ENCODE measurements at regions not wholly inside any gene's neighbourhood (a gene's known extent, or its start where the extent isn't known, plus 50 kb on each side); places are given as distances from the start of the nearest gene placed in this dataset.
A peak's percentile ranks its signal among the peaks of the same experiment; 100 is the strongest.

GRCh38 chr21:35861661-35862060, 198.7 kb downstream of the SETD4 start:
- ChIA-PET CTCF (interaction anchor here (0.7 kb wide), 1 partner anchor 11 kb away, joined by 4 read pairs; no protein-coding TSS in a partner anchor), POLR2A (no interaction called here)
- no peaks in the 10 kb centered on the region for H3K4me1 ChIP-seq (ENCODE audit: control insufficient read depth, insufficient read depth, low read length)
- no peak overlapping the region for H3K27ac ChIP-seq (ENCODE audit: extremely low read depth, low read depth, low read length)
- H3K9me3 ChIP-seq (ENCODE audit: control insufficient read depth, insufficient read depth, low read depth, low read length) = no peaks in the 10 kb centered on the region
- H3K36me3 ChIP-seq (ENCODE audit: control insufficient read depth in 2 of 2, insufficient read depth in 1 of 2, low read length in 2 of 2) = no peaks in the 10 kb centered on the region
- no peak overlapping the region for H3K4me3 ChIP-seq (ENCODE audit: low read depth, low read length)
- no peak for TF ChIP-seq ZNF792 (tag by site-specific recombination; IDR thresholded peaks at IDR 0.05)
- peak; percentile 27 for TF ChIP-seq ZFHX2 (tag by site-specific recombination; conservative IDR thresholded peaks at IDR 0.05)

- CTCF ChIA-PET = no interaction called here
These were observed 200.0 kb downstream of the SETD4 start for GRCh38 chr21:35860189-35860869.

More at GRCh38 chr21:35860189-35860869, 200.0 kb downstream of the SETD4 start:
- H3K27ac ChIP-seq (ENCODE audit: extremely low read depth, low read depth, low read length) = no peak overlapping the region
- no peak overlapping the region for H3K4me3 ChIP-seq (ENCODE audit: low read depth, low read length)
- no peaks in the 10 kb centered on the region for H3K36me3 ChIP-seq (ENCODE audit: control insufficient read depth in 2 of 2, insufficient read depth in 1 of 2, low read length in 2 of 2)
- H3K9me3 ChIP-seq (ENCODE audit: control insufficient read depth, insufficient read depth, low read depth, low read length) = no peaks in the 10 kb centered on the region
- TF ChIP-seq ZNF341 (tag by site-specific recombination; IDR thresholded peaks at IDR 0.05; ENCODE audit: low read depth) (no peak), ZNF488 (tag by site-specific recombination; IDR thresholded peaks at IDR 0.05) (no peak), REST (tag by site-specific recombination; IDR thresholded peaks at IDR 0.05) (no peak), ZSCAN30 (tag by site-specific recombination; IDR thresholded peaks at IDR 0.05) (no peak), ZNF580 (tag by site-specific recombination; IDR thresholded peaks at IDR 0.05) (no peak), PRDM1 (tag by site-specific recombination; IDR thresholded peaks at IDR 0.05) (no peak), ZNF350 (tag by site-specific recombination; IDR thresholded peaks at IDR 0.05) (no peak), ZNF138 (tag by site-specific recombination; IDR thresholded peaks at IDR 0.05; ENCODE audit: borderline replicate concordance) (no peak), ZNF501 (tag by site-specific recombination; IDR thresholded peaks at IDR 0.05) (no peak), KLF17 (tag by site-specific recombination; IDR thresholded peaks at IDR 0.05) (no peak), ZNF223 (tag by site-specific recombination; IDR thresholded peaks at IDR 0.05) (no peak), ZNF169 (tag by site-specific recombination; IDR thresholded peaks at IDR 0.05) (no peak), KLF8 (tag by site-specific recombination; IDR thresholded peaks at IDR 0.05) (no peak), ZNF747 (tag by site-specific recombination; IDR thresholded peaks at IDR 0.05) (no peak), ZNF311 (tag by site-specific recombination; IDR thresholded peaks at IDR 0.05; ENCODE audit: borderline replicate concordance) (no peak), ZNF214 (tag by site-specific recombination; IDR thresholded peaks at IDR 0.05; ENCODE audit: borderline replicate concordance) (no peak), MZF1 (tag by site-specific recombination; IDR thresholded peaks at IDR 0.05; ENCODE audit: borderline replicate concordance) (no peak), ZNF529 (tag by site-specific recombination; IDR thresholded peaks at IDR 0.05; ENCODE audit: insufficient replicate concordance) (no peak), SALL2 (tag by site-specific recombination; IDR thresholded peaks at IDR 0.05; ENCODE audit: borderline replicate concordance) (no peak)
- H3K4me1 ChIP-seq (ENCODE audit: control insufficient read depth, insufficient read depth, low read length) = no peaks in the 10 kb centered on the region
- POLR2A ChIA-PET = no interaction called here

Measured in HEK293 (cell line).